ENCODE measurements at regions not wholly inside any gene's neighbourhood (a gene's known extent, or its start where the extent isn't known, plus 50 kb on each side); places are given as distances from the start of the nearest gene placed in this dataset.

GRCh38 chr10:42935466-42935865 lies 141.4 kb upstream of the RET start:
- TF ChIP-seq SUZ12 (IDR thresholded peaks at IDR 0.05), result no peak
- no peak for TF ChIP-seq ZNF384 (IDR thresholded peaks at IDR 0.05)
- no peak for TF ChIP-seq PKNOX1 (IDR thresholded peaks at IDR 0.05)
- no peak for TF ChIP-seq CTBP1 (IDR thresholded peaks at IDR 0.05; ENCODE audit: borderline replicate concordance)
- no peak for TF ChIP-seq FOXK2 (IDR thresholded peaks at IDR 0.05)
- TF ChIP-seq FOXM1 (IDR thresholded peaks at IDR 0.05; ENCODE audit: borderline replicate concordance), result no peak
- no peak for TF ChIP-seq ELF4 (IDR thresholded peaks at IDR 0.05)
- TF ChIP-seq SP1 (IDR thresholded peaks at IDR 0.05), result no peak
- TF ChIP-seq ARNT (IDR thresholded peaks at IDR 0.05), result no peak
- no peak for TF ChIP-seq BHLHE40 (IDR thresholded peaks at IDR 0.05; ENCODE audit: borderline replicate concordance)
- TF ChIP-seq FOXA1 (IDR thresholded peaks at IDR 0.05), result no peak
- TF ChIP-seq TARDBP (IDR thresholded peaks at IDR 0.05), result no peak
- no peak for TF ChIP-seq HDGF (IDR thresholded peaks at IDR 0.05; ENCODE audit: borderline replicate concordance)
- no peak for TF ChIP-seq NFRKB (IDR thresholded peaks at IDR 0.05)

Data from HEK293T (cell line).